ENCODE measurements at regions not wholly inside any gene's neighbourhood (a gene's known extent, or its start where the extent isn't known, plus 50 kb on each side); places are given as distances from the start of the nearest gene placed in this dataset.

- Mint-ChIP-seq H3K36me3 (no peaks in the 10 kb centered on the region), H3K4me3 (no peak overlapping the region), H3K4me1 (no peaks in the 10 kb centered on the region), H3K9me3 (peaks cover 16% of the 10 kb centered on the region), H3K27ac (no peak overlapping the region)
- ATAC-seq (no peak), DNase-seq (ENCODE audit: low spot score in 2 of 2) (no peak)
These were observed 1122.1 kb downstream of the XPNPEP1 start for GRCh38 chr10:108801220-108801619.

- H3K36me3 Mint-ChIP-seq, result no peaks in the 10 kb centered on the region
- no peak for ATAC-seq
- H3K27ac Mint-ChIP-seq, result no peak overlapping the region
- no peak overlapping the region for H3K4me3 Mint-ChIP-seq
- peaks cover 17% of the 10 kb centered on the region for H3K9me3 Mint-ChIP-seq
- H3K4me1 Mint-ChIP-seq, result no peaks in the 10 kb centered on the region
- DNase-seq (ENCODE audit: low spot score in 2 of 2), result no peak
These were observed 1125.7 kb downstream of the XPNPEP1 start for GRCh38 chr10:108797573-108797972.

- Mint-ChIP-seq H3K27ac (no peak overlapping the region), H3K36me3 (no peaks in the 10 kb centered on the region), H3K9me3 (peaks cover 12% of the 10 kb centered on the region), H3K4me3 (no peak overlapping the region), H3K4me1 (no peaks in the 10 kb centered on the region)
- ATAC-seq (no peak), DNase-seq (ENCODE audit: low spot score in 2 of 2) (no peak)
These were observed 1131.4 kb downstream of the XPNPEP1 start for GRCh38 chr10:108791794-108792474.

DNA sequence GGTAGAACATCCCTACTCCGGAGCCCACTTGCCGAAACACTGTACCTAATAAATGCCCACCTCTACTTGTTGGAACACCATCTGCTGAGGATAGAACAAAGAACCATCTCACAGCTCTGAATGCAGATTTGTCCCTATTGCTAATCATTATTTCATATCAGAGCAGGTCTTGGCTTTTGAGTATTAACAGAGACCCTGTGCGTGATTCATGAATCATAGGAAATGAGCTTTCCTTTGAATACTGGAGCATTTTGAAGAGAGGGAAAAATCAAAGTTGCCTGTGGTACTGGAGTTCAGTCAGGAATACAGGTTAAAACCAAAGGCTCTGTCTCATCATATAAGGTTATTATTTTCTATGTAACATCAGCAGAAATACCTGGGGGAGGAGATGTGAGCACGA lies 1132.3 kb downstream of the XPNPEP1 start:
- no peak for ATAC-seq
- no peak for DNase-seq (ENCODE audit: low spot score in 2 of 2)
- H3K9me3 Mint-ChIP-seq, result peaks cover 13% of the 10 kb centered on the region
- H3K27ac Mint-ChIP-seq, result no peak overlapping the region
- no peaks in the 10 kb centered on the region for H3K4me1 Mint-ChIP-seq
- no peaks in the 10 kb centered on the region for H3K36me3 Mint-ChIP-seq
- H3K4me3 Mint-ChIP-seq, result no peak overlapping the region

DNA sequence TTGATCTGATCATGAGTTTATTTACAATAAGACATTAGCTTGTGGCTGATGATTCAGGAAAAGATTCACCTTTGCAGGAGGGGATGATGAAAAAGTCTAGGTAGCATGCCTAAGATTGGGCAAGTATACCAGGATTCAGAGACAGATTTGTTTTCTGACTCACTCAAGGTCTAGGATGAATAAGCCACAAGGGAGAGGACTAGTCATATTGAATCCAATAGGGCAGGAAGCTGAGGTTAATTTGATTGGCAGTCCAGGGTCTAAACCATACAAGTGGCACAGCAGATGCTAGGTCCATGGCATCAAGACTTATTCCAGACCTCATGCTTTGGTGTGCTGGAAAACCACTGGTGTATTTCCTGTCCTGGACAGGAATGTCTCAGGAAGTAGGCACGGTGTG lies 1133.4 kb downstream of the XPNPEP1 start:
- no peak overlapping the region for H3K27ac Mint-ChIP-seq
- ATAC-seq (peak; percentile 50), DNase-seq (ENCODE audit: low spot score in 2 of 2) (no peak)
- peaks cover 21% of the 10 kb centered on the region for H3K9me3 Mint-ChIP-seq
- H3K4me1 Mint-ChIP-seq, result no peaks in the 10 kb centered on the region
- H3K36me3 Mint-ChIP-seq, result no peaks in the 10 kb centered on the region
- no peak overlapping the region for H3K4me3 Mint-ChIP-seq

- H3K36me3 Mint-ChIP-seq, result no peaks in the 10 kb centered on the region
- H3K4me3 Mint-ChIP-seq, result no peak overlapping the region
- ATAC-seq (no peak), DNase-seq (ENCODE audit: low spot score in 2 of 2) (no peak)
- H3K9me3 Mint-ChIP-seq, result peaks cover 21% of the 10 kb centered on the region
- H3K4me1 Mint-ChIP-seq, result no peaks in the 10 kb centered on the region
- H3K27ac Mint-ChIP-seq, result no peak overlapping the region
These were observed 1134.0 kb downstream of the XPNPEP1 start for GRCh38 chr10:108789336-108789735.

DNA sequence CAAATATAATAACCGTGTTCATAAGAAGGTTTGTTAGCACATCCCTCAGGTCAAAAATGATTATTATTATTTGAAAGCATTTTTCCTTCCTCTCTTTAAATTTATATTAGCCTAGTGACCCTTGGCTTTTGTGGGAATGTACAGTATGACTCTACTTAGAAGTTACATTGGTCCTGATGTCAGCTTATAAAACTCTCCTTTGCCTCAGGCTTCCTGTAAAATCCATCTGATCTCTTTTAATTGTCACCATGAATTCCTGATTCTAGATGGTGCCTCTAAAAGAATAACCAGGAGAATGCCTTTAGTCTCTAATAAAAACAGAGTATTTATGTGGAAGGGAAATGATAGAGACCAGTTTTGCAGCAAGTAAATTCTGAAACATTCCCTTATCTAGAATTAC lies 1134.4 kb downstream of the XPNPEP1 start:
- no peak overlapping the region for H3K27ac Mint-ChIP-seq
- no peak overlapping the region for H3K4me3 Mint-ChIP-seq
- H3K9me3 Mint-ChIP-seq, result peaks cover 24% of the 10 kb centered on the region
- DNase-seq (ENCODE audit: low spot score in 2 of 2) (no peak), ATAC-seq (no peak)
- H3K36me3 Mint-ChIP-seq, result no peaks in the 10 kb centered on the region
- no peaks in the 10 kb centered on the region for H3K4me1 Mint-ChIP-seq

DNA sequence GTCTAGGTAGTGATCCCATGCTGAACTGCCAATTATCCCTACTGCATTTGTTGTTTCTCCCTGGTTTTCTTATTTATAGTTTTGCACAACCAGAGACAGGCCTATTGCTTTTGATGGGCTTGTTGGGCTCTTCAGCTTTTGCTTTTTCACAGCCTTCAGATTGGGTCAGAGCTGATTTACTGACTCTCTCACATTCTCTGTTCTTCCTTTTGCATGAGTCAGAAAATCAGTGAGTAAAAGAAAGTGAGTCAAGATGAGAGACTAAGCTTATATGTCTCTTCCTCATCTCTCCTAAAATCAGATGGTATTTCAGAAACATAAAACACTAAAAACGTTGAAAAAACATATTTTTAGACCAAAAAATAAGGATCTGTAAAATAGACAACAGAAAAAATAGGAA lies 1135.4 kb downstream of the XPNPEP1 start:
- H3K9me3 Mint-ChIP-seq, result peaks cover 23% of the 10 kb centered on the region

DNA sequence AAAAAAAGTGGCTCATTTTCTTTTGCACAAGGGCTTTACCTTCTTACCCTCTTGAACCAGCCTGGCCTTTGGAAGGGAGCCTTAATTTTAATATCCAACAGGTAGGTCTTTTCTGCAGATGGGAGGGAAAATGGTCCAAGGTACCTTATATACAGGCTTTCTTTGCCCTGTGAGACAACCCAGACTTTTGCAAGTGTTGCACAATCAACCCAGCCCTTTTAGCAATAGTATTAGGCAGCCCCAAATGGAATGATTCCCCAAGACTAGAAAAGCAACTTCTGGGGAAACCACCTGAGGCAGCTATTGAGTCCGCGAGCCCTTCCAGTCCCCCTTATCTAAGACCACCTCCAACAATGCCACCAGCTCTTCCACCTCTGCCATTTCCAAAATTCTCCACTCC lies 1138.3 kb downstream of the XPNPEP1 start:
- DNase-seq (ENCODE audit: low spot score in 2 of 2), result no peak
- no peaks in the 10 kb centered on the region for H3K36me3 Mint-ChIP-seq
- no peaks in the 10 kb centered on the region for H3K4me1 Mint-ChIP-seq
- ATAC-seq, result no peak
- no peak overlapping the region for H3K4me3 Mint-ChIP-seq
- peaks cover 23% of the 10 kb centered on the region for H3K9me3 Mint-ChIP-seq
- no peak overlapping the region for H3K27ac Mint-ChIP-seq

More for the DNA sequence above, 1135.4 kb downstream of the XPNPEP1 start:
- no peaks in the 10 kb centered on the region for H3K36me3 Mint-ChIP-seq
- ATAC-seq (no peak), DNase-seq (ENCODE audit: low spot score in 2 of 2) (no peak)
- no peak overlapping the region for H3K4me3 Mint-ChIP-seq
- no peaks in the 10 kb centered on the region for H3K4me1 Mint-ChIP-seq
- H3K27ac Mint-ChIP-seq, result no peak overlapping the region

- no peak overlapping the region for H3K4me3 Mint-ChIP-seq
- no peaks in the 10 kb centered on the region for H3K4me1 Mint-ChIP-seq
- ATAC-seq, result no peak
- H3K9me3 Mint-ChIP-seq, result peaks cover 23% of the 10 kb centered on the region
- H3K36me3 Mint-ChIP-seq, result no peaks in the 10 kb centered on the region
- DNase-seq (ENCODE audit: low spot score in 2 of 2), result no peak
- H3K27ac Mint-ChIP-seq, result no peak overlapping the region
These were observed 1138.8 kb downstream of the XPNPEP1 start for GRCh38 chr10:108784534-108784933.

- ATAC-seq (no peak), DNase-seq (ENCODE audit: low spot score in 2 of 2) (peak in 1 of 2 donors; percentile 46)
- Mint-ChIP-seq H3K4me3 (no peak overlapping the region), H3K27ac (no peak overlapping the region), H3K4me1 (no peaks in the 10 kb centered on the region), H3K9me3 (peaks cover 23% of the 10 kb centered on the region), H3K36me3 (no peaks in the 10 kb centered on the region)
These were observed 1139.4 kb downstream of the XPNPEP1 start for GRCh38 chr10:108783897-108784296.

DNA sequence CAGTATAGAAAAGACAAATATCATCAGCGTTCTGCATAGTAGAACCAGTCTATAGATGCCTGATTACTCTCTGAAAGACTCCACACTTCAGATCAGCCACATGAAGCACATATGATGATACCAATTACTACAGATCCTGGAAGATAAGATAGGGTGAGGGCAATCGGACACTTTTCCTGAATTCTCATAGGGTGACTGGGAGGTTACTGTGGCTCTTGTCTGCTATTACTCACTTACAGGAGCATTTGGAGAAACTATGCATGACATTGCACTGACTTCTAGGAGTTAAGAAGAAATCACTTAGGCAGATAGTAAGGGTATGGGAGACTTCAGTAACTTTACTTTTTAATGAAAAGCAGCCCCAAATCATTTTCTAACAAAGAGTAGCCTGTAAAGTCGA lies 1140.9 kb downstream of the XPNPEP1 start:
- DNase-seq (ENCODE audit: low spot score in 2 of 2) (no peak), ATAC-seq (no peak)
- Mint-ChIP-seq H3K4me3 (no peak overlapping the region), H3K27ac (no peak overlapping the region), H3K9me3 (peaks cover 23% of the 10 kb centered on the region), H3K36me3 (no peaks in the 10 kb centered on the region), H3K4me1 (no peaks in the 10 kb centered on the region)

DNA sequence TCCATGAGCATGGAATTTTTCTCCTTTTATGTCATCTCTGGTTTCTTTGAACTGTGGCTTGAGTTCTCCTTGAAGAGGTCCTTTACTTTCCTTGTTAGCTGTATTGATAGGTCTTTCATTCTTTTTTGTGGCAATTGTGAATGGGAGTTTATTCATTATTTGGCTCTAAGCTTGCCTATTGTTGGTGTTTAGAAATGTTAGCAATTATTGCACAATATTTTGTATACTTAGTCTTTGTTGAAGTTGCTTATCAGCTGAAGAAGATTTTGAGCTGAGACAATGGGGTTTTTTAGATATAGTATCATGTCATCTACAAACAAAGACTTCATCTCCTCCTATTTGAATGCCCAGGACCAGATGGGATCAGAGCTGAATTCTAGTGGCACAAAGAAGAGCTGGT lies 1143.8 kb downstream of the XPNPEP1 start:
- Mint-ChIP-seq H3K27ac (no peak overlapping the region), H3K9me3 (peaks cover 10% of the 10 kb centered on the region), H3K4me3 (no peak overlapping the region), H3K4me1 (no peaks in the 10 kb centered on the region), H3K36me3 (no peaks in the 10 kb centered on the region)
- no peak for DNase-seq (ENCODE audit: low spot score in 2 of 2)
- no peak for ATAC-seq

GRCh38 chr10:108775911-108776475 lies 1147.3 kb downstream of the XPNPEP1 start:
- DNase-seq (ENCODE audit: low spot score in 2 of 2) (no peak), ATAC-seq (no peak)
- Mint-ChIP-seq H3K4me1 (no peaks in the 10 kb centered on the region), H3K4me3 (no peak overlapping the region), H3K27ac (no peak overlapping the region), H3K36me3 (no peaks in the 10 kb centered on the region), H3K9me3 (peaks cover 9% of the 10 kb centered on the region)

GRCh38 chr10:108771106-108771505 lies 1152.2 kb downstream of the XPNPEP1 start:
- no peak overlapping the region for H3K4me3 Mint-ChIP-seq
- no peak overlapping the region for H3K27ac Mint-ChIP-seq
- no peaks in the 10 kb centered on the region for H3K36me3 Mint-ChIP-seq
- no peaks in the 10 kb centered on the region for H3K4me1 Mint-ChIP-seq
- no peak for DNase-seq (ENCODE audit: low spot score in 2 of 2)
- no peak for ATAC-seq
- peaks cover 10% of the 10 kb centered on the region for H3K9me3 Mint-ChIP-seq

DNA sequence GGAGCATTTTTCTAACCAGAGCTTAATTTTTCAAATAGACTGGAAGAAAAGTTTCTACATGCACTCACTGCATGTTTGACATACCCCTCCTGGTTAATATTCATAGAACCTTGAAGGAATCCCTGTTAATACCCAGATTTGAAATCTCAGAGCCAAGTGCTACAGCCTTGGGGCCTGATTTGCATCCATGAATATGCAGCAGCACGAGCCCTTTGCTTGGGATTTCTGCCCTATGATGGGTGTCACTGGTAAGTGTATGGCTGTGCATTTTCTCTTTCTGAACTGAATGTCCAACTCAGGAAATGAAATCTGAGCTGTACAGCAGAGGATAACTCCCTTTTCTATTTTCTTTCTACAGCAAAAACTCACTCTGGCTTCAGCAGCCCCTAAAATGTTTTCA lies 1157.5 kb downstream of the XPNPEP1 start:
- Mint-ChIP-seq H3K9me3 (peaks cover 8% of the 10 kb centered on the region), H3K4me3 (no peak overlapping the region), H3K36me3 (no peaks in the 10 kb centered on the region), H3K4me1 (no peaks in the 10 kb centered on the region), H3K27ac (no peak overlapping the region)
- ATAC-seq (no peak), DNase-seq (ENCODE audit: low spot score in 2 of 2) (no peak)

All from stimulated activated effector memory CD8-positive, alpha-beta T cell treated with anti-CD3 and anti-CD28 coated beads, Interleukin-12 subunit alpha, Interleukin-12 subunit beta, amount 100 ng/mL, for 72 hours (primary cell).